Stimulated activated naive CD8-positive, alpha-beta T cell treated with anti-CD3 and anti-CD28 coated beads, Interleukin-15, amount 100 ng/mL, for 72 hours (primary cell): ENCODE measurements at regions not wholly inside any gene's neighbourhood (a gene's known extent, or its start where the extent isn't known, plus 50 kb on each side); places are given as distances from the start of the nearest gene placed in this dataset.

Source experiments
- ATAC-seq: fragments of 150-1000 bp; cut with Tn5 transposase; 2 replicates; pipeline ENCODE4 v1.10.0; 2021; ENCODE audit warnings: mild to moderate bottlenecking, moderate library complexity
- DNase-seq, 2 donors: peaks; one replicate each; pipeline ENCODE4 v3.0.0; 2021 to 2022
- H3K27ac Mint-ChIP-seq, 2 donors: one replicate each; pipeline ENCODE4 v1.8.0; 2022; ENCODE audit warnings: mild to moderate bottlenecking in 2 of 2, mixed read lengths in 2 of 2, moderate library complexity in 2 of 2
- H3K27me3 Mint-ChIP-seq: one replicate; pipeline ENCODE4 v1.8.0; 2022; ENCODE audit warnings: mixed read lengths
- H3K4me1 Mint-ChIP-seq: one replicate; pipeline ENCODE4 v1.8.0; 2022; ENCODE audit warnings: mild to moderate bottlenecking, mixed read lengths
- H3K4me3 Mint-ChIP-seq, 2 donors: one replicate each; pipeline ENCODE4 v1.8.0; 2022; ENCODE audit warnings: mild to moderate bottlenecking in 2 of 2, mixed read lengths in 2 of 2, moderate library complexity in 1 of 2
- H3K9me3 Mint-ChIP-seq, 2 donors: one replicate each; pipeline ENCODE4 v1.8.0; 2022; ENCODE audit warnings: mixed read lengths in 2 of 2

GRCh38 chr7:109073543-109073942 lies 503.9 kb downstream of the DNAJB9 start:
- no peaks in the 10 kb centered on the region for H3K27me3 Mint-ChIP-seq
- no peak overlapping the region for H3K27ac Mint-ChIP-seq
- DNase-seq (no peak), ATAC-seq (no peak)
- no peaks in the 10 kb centered on the region for H3K4me1 Mint-ChIP-seq
- H3K9me3 Mint-ChIP-seq, result peaks cover 0 to 5% of the 10 kb centered on the region in 2 donors
- no peak overlapping the region for H3K4me3 Mint-ChIP-seq

- no peaks in the 10 kb centered on the region for H3K27me3 Mint-ChIP-seq
- no peaks in the 10 kb centered on the region for H3K9me3 Mint-ChIP-seq
- ATAC-seq, result no peak
- no peak overlapping the region for H3K4me3 Mint-ChIP-seq
- DNase-seq, result no peak
- no peaks in the 10 kb centered on the region for H3K4me1 Mint-ChIP-seq
- no peak overlapping the region for H3K27ac Mint-ChIP-seq
Measured at GRCh38 chr7:109076396-109076972, 506.8 kb downstream of the DNAJB9 start.

GRCh38 chr7:109091042-109091441 lies 521.4 kb downstream of the DNAJB9 start:
- Mint-ChIP-seq H3K27ac (no peak overlapping the region), H3K27me3 (no peaks in the 10 kb centered on the region), H3K9me3 (peaks cover 0 to 12% of the 10 kb centered on the region in 2 donors), H3K4me3 (no peak overlapping the region), H3K4me1 (no peaks in the 10 kb centered on the region)
- ATAC-seq (no peak), DNase-seq (no peak)

GRCh38 chr7:109092268-109092667 lies 522.6 kb downstream of the DNAJB9 start:
- DNase-seq (no peak), ATAC-seq (no peak)
- Mint-ChIP-seq H3K9me3 (peaks cover 0 to 10% of the 10 kb centered on the region in 2 donors), H3K4me3 (no peak overlapping the region), H3K27me3 (no peaks in the 10 kb centered on the region), H3K4me1 (no peaks in the 10 kb centered on the region), H3K27ac (no peak overlapping the region)

- Mint-ChIP-seq H3K27ac (no peak overlapping the region), H3K27me3 (no peaks in the 10 kb centered on the region), H3K4me3 (no peak overlapping the region), H3K9me3 (no peaks in the 10 kb centered on the region), H3K4me1 (no peaks in the 10 kb centered on the region)
- DNase-seq (no peak), ATAC-seq (no peak)
Measured at GRCh38 chr7:109101332-109101731, 531.7 kb downstream of the DNAJB9 start.

- ATAC-seq (no peak), DNase-seq (no peak)
- H3K4me1 Mint-ChIP-seq, result no peaks in the 10 kb centered on the region
- H3K27me3 Mint-ChIP-seq, result no peaks in the 10 kb centered on the region
- H3K27ac Mint-ChIP-seq, result no peak overlapping the region
- no peak overlapping the region for H3K4me3 Mint-ChIP-seq
- H3K9me3 Mint-ChIP-seq, result peaks cover 0 to 6% of the 10 kb centered on the region in 2 donors
Measured at GRCh38 chr7:109109558-109109957, 539.9 kb downstream of the DNAJB9 start.

GRCh38 chr7:109111086-109111485 lies 541.4 kb downstream of the DNAJB9 start:
- Mint-ChIP-seq H3K4me1 (no peaks in the 10 kb centered on the region), H3K27ac (no peak overlapping the region), H3K27me3 (no peaks in the 10 kb centered on the region), H3K4me3 (no peak overlapping the region), H3K9me3 (peaks cover 0 to 6% of the 10 kb centered on the region in 2 donors)
- ATAC-seq, result no peak
- no peak for DNase-seq

- H3K4me1 Mint-ChIP-seq, result no peaks in the 10 kb centered on the region
- ATAC-seq (no peak), DNase-seq (no peak)
- no peak overlapping the region for H3K27ac Mint-ChIP-seq
- peaks cover 0 to 7% of the 10 kb centered on the region in 2 donors for H3K9me3 Mint-ChIP-seq
- H3K4me3 Mint-ChIP-seq, result no peak overlapping the region
- no peaks in the 10 kb centered on the region for H3K27me3 Mint-ChIP-seq
Measured at GRCh38 chr7:109121599-109122300, 552.1 kb downstream of the DNAJB9 start.

- no peak overlapping the region for H3K4me3 Mint-ChIP-seq
- no peak overlapping the region for H3K27ac Mint-ChIP-seq
Measured at GRCh38 chr7:109125001-109125400, 555.3 kb downstream of the DNAJB9 start.

GRCh38 chr7:109126404-109127050 lies 556.9 kb downstream of the DNAJB9 start:
- no peak for DNase-seq
- ATAC-seq, result no peak
- H3K27ac Mint-ChIP-seq, result no peak overlapping the region
- H3K4me1 Mint-ChIP-seq, result no peaks in the 10 kb centered on the region
- H3K27me3 Mint-ChIP-seq, result no peaks in the 10 kb centered on the region
- peaks cover 6 to 14% of the 10 kb centered on the region in 2 donors for H3K9me3 Mint-ChIP-seq
- no peak overlapping the region for H3K4me3 Mint-ChIP-seq

More at GRCh38 chr7:109125001-109125400, 555.3 kb downstream of the DNAJB9 start:
- Mint-ChIP-seq H3K4me1 (no peaks in the 10 kb centered on the region), H3K9me3 (peaks cover 6 to 14% of the 10 kb centered on the region in 2 donors), H3K27me3 (no peaks in the 10 kb centered on the region)
- no peak for ATAC-seq
- DNase-seq, result no peak

GRCh38 chr7:109127145-109127544 lies 557.5 kb downstream of the DNAJB9 start:
- no peaks in the 10 kb centered on the region for H3K27me3 Mint-ChIP-seq
- no peak overlapping the region for H3K27ac Mint-ChIP-seq
- no peaks in the 10 kb centered on the region for H3K4me1 Mint-ChIP-seq
- DNase-seq (no peak), ATAC-seq (no peak)
- H3K4me3 Mint-ChIP-seq, result no peak overlapping the region
- H3K9me3 Mint-ChIP-seq, result peaks cover 6 to 14% of the 10 kb centered on the region in 2 donors

GRCh38 chr7:109131141-109131540 lies 561.5 kb downstream of the DNAJB9 start:
- no peaks in the 10 kb centered on the region for H3K4me1 Mint-ChIP-seq
- H3K27ac Mint-ChIP-seq, result no peak overlapping the region
- H3K9me3 Mint-ChIP-seq, result peaks cover 8 to 13% of the 10 kb centered on the region in 2 donors
- H3K4me3 Mint-ChIP-seq, result no peak overlapping the region
- H3K27me3 Mint-ChIP-seq, result no peaks in the 10 kb centered on the region
- DNase-seq, result no peak
- ATAC-seq, result no peak

- DNase-seq (no peak), ATAC-seq (no peak)
- H3K4me1 Mint-ChIP-seq, result no peaks in the 10 kb centered on the region
- no peaks in the 10 kb centered on the region for H3K27me3 Mint-ChIP-seq
- H3K9me3 Mint-ChIP-seq, result peaks cover 8 to 22% of the 10 kb centered on the region in 2 donors
- no peak overlapping the region for H3K27ac Mint-ChIP-seq
- H3K4me3 Mint-ChIP-seq, result no peak overlapping the region
Measured at GRCh38 chr7:109136893-109137292, 567.2 kb downstream of the DNAJB9 start.

GRCh38 chr7:109154748-109155147 lies 585.1 kb downstream of the DNAJB9 start:
- no peaks in the 10 kb centered on the region for H3K27me3 Mint-ChIP-seq
- H3K27ac Mint-ChIP-seq, result no peak overlapping the region
- no peak for DNase-seq
- peaks cover 10 to 13% of the 10 kb centered on the region in 2 donors for H3K9me3 Mint-ChIP-seq
- no peak for ATAC-seq
- H3K4me1 Mint-ChIP-seq, result no peaks in the 10 kb centered on the region
- H3K4me3 Mint-ChIP-seq, result no peak overlapping the region

- DNase-seq (no peak), ATAC-seq (no peak)
- peaks cover 0 to 5% of the 10 kb centered on the region in 2 donors for H3K9me3 Mint-ChIP-seq
- H3K4me1 Mint-ChIP-seq, result no peaks in the 10 kb centered on the region
- no peak overlapping the region for H3K4me3 Mint-ChIP-seq
- no peaks in the 10 kb centered on the region for H3K27me3 Mint-ChIP-seq
- no peak overlapping the region for H3K27ac Mint-ChIP-seq
Measured at GRCh38 chr7:109158246-109158645, 588.6 kb downstream of the DNAJB9 start.

GRCh38 chr7:109176661-109177060 lies 607.0 kb downstream of the DNAJB9 start:
- DNase-seq (no peak), ATAC-seq (no peak)
- Mint-ChIP-seq H3K4me1 (no peaks in the 10 kb centered on the region), H3K27me3 (no peaks in the 10 kb centered on the region), H3K4me3 (no peak overlapping the region), H3K27ac (no peak overlapping the region), H3K9me3 (no peaks in the 10 kb centered on the region)
